Activated CD4-positive, alpha-beta T cell treated with anti-CD3 and anti-CD28 coated beads, Interleukin-2, Interleukin-4, amounts not matched to agents 100 ng/mL and 50 ng/mL, durations not matched to agents 16 hours and 8 hours (primary cell): ENCODE measurements at regions not wholly inside any gene's neighbourhood (a gene's known extent, or its start where the extent isn't known, plus 50 kb on each side); places are given as distances from the start of the nearest gene placed in this dataset.

ENCODE experiments used
- DNase-seq: peaks from one replicate; pipeline ENCODE4 v3.0.0-alpha.2; 2020; ENCODE audit warnings: low spot score

DNA sequence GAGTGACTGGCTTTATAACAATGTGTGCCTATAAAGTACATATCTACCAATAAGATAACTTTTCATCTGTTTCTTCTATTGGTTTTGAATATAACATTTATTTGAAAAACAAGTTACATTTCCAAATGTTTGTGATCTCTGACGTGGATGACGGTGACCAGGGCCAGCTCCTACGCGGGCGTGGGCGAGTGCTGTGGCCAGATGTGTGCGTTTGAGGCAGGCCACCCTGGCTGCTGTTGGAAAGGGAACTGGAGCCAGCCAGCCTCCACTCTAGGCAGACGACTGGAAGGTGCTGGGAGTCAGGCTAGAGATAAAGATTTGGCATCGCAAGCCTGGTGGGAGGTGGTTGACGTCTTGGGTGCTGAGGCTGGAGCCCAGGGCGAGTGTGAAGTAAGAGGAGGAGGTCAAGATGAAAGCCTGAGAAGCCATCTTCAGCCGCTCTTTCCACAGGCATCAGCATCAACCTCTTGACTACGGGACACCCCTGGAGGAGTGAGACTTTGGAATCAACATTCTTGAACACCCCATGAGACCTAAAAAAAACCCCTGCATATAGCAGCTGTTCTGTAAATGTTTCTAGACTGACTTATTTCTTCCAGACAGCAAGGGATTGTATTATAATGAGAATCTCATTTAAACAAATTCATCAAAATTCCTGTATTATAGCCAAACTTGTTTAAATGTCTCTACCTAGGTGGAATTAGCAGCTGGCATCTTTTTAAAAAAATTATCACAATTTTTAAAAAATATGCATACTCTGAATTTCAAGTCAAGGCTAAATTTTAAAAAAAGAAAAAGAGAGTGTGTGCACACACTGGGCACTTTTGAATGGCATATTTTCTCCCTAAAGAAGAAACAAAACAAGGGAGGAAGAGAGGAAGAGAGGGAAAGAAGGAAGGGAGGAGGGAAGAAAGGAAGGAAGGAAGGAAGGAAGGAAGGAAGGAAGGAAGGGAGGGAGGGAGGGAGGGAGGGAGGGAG lies 112.5 kb upstream of the SLC44A3 start:
- DNase-seq = no peak

- no peak for DNase-seq
These were observed 117.7 kb upstream of the SLC44A3 start for GRCh38 chr1:94702442-94702815.

DNA sequence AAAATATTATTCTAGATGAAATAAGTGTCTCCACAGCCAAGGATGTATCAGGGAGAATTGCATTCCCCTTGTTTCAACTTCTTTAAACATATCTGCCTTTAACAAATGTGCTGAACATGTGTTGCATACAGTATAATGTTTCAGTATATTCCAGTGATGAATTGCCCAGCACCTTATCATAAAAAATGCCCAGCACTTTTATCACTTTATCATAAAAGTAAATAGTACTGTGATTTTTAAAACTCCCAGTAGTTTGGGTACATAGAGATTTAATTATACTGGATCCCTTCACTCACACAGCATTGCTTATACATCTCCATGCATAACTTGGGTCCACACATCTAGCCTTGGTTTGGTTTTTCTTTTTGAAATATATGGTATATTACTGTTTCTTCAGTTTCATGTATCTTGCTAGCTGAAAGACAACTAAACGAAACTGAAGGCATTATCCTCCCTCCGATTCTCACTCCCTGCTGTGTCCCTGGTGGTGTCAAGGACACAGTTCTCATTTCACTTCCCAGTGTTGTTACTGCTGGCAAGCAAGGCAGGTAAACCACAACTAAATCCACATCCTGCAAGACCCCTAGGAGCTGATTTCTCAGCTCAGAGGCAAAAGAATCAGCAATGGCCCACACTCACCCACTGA lies 118.2 kb upstream of the SLC44A3 start:
- DNase-seq = no peak

DNA sequence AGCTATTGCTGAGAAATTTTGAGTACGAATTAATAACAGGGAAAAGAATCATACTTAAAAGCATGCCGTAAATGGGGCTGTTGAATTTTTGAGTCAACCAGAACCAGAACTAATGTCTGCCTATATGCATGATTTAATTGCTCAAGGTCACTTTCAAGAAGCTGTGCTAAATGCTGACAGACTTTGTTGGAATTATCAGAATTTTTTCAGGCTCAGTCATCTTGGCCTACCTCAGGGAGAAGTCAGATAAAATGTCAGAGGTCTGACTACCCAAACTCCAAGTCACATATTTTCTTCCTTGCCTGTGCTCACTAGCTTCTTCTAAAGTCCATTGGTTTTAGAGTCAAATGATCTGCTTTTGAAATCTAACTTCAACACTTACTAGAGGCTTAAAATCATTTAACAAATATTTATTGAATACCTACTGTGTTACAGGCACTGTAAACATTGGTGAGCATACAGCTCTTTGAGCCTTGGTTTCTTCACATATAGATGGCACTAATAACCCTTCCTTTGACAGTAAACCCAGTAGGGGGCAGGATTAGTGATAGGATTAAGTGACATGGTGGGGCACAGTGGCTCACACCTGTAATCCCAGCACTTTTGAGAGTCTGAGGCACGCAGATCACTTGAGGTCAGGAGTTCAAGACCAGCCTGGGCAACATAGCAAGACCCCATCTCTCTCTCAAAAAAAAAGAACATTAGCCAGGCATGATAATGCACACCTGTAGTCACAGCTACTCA lies 121.2 kb upstream of the SLC44A3 start:
- DNase-seq = no peak

GRCh38 chr1:94698356-94698755 lies 121.8 kb upstream of the SLC44A3 start:
- DNase-seq = no peak

DNA sequence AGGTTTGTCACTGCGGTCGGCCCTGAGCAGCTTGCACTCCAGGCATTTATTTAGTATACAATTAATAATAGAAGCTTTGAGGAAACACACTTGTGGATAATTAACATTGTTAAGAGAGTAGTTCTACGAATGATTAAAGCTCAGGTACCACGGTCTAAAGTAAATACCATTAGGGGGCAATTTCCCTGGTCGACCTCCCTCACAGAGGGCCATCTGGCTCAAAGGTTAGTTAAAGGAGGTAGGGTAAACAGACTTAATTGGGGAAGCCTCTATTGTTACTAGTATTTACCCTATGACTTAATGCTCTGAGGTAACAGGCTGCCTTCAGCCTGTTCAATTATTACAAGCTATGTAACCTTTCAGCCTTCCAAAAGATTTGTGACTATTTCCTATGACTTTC lies 122.3 kb upstream of the SLC44A3 start:
- no peak for DNase-seq

GRCh38 chr1:94694226-94694915 lies 125.8 kb upstream of the SLC44A3 start:
- DNase-seq = no peak

- DNase-seq = no peak
These were observed 126.7 kb upstream of the SLC44A3 start for GRCh38 chr1:94693435-94693834.

DNA sequence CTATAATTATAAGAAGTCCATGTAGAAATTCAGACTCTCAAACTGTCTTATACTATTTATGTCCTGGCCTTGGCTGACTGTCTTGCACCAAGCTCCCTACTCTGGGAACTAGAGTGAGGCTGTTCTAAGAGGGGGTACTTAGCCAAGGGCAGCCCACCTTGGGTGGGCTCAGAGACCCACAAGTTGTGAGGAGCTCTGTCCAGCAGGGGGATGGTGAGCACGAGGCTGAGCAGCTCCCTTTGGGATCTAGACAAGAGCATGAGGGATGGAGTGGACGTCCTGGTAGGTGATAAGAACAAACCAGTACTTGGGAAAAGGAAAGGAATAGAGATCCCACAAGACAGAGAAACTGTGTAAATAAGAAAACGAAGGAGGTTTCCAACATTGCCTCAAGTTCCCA lies 127.1 kb upstream of the SLC44A3 start:
- DNase-seq = no peak

DNA sequence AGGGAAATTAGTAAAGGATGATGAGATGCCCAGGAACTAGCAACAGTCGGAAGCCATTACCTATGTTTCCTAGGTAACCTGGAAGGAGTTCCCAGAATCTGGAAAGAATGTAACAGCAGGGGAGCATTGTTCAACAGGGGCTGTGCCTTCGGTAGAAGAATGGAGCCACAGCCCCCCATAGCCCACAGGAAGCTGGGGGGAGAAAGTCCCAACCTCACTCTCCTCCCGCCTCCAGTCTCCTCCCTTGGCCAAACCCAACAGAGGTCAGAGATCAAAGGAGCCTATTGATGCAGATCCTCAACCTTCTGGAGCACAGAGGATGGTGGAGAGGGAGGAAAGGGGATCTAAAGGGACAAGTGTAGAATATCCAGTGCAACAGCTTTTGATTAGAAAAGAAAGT lies 131.5 kb upstream of the SLC44A3 start:
- DNase-seq = no peak

DNA sequence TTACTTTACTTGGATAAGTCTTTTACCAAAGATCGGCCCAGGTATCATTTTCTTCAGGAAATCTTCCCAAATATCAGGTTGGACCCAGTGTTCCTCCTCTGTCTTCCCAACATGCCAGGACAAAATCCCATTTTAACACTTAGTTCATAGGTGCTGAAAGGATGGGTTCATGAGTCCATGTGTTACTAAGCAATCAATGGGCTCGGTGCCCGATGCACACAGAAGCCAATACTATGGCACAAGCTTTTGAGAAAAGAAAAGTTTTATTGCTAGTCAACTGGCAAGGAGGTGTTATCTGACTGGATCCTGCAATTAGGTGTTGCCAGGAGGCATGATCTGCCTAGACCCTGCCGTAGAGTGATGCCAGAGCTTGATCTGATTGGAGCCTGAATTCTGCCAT lies 133.3 kb upstream of the SLC44A3 start:
- no peak for DNase-seq

DNA sequence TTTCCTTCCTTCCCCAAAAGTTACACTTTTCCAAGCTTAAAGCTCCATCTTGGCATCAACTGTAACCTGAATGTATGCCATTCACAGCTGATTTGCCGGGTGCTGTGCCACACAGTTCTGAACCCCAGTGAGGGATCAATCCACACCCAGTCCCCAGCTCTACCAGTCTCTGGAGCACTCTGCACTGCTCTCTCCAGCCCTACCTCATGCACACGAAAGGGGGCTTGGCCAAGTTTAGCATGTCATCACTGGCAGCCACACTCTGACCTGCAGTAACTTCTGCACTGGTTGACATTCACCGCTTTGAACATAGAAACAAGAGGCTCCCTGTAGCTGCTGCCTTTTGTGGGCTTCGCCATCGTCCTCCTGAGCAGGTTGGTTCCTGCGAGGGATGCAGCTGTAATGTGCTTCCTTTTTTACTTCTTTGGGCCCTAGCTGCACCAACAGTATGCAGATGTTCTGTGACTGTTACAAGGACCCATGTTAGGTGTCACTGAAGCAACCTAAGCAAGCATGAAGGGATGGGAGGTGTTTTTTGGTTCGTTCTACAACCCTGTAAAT lies 135.4 kb upstream of the SLC44A3 start:
- DNase-seq = no peak

DNA sequence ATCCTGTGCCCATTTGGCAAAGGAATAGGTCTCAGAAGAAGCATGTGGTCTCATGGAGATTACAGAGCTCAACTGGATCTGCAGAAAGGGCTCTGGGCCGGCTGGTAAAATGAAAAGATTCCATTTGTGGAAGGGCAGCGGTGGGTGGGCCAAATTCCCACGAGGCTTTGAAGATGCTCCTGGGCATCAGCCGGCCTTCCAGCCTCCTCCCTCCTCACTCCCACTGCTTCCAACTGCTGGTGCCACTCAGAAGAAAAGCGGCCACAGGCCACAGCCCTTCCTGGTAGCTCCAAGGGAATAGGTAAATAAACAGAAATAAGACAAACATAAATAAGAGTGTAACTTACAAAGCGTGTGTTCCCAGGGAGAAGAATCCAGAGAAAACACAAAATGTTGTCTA lies 136.3 kb upstream of the SLC44A3 start:
- no peak for DNase-seq

DNA sequence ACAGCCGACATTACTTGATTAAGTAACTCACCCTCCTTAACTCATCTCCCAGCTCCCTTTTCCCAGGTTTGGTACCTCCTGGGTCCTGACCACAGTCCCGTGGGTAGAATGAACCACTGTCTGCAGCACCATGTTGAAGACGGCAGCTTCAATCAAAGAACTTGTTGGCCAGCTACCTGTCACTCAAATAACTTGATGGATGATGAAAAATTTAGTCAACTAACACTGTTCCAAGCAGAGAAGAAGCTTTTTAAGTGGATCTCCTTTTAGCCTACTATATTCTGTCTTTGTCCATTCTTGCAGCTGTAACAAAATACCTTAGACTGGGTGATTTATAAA lies 138.4 kb upstream of the F3 start:
- DNase-seq = no peak

GRCh38 chr1:94679332-94680038 lies 137.9 kb upstream of the F3 start:
- DNase-seq = no peak

DNA sequence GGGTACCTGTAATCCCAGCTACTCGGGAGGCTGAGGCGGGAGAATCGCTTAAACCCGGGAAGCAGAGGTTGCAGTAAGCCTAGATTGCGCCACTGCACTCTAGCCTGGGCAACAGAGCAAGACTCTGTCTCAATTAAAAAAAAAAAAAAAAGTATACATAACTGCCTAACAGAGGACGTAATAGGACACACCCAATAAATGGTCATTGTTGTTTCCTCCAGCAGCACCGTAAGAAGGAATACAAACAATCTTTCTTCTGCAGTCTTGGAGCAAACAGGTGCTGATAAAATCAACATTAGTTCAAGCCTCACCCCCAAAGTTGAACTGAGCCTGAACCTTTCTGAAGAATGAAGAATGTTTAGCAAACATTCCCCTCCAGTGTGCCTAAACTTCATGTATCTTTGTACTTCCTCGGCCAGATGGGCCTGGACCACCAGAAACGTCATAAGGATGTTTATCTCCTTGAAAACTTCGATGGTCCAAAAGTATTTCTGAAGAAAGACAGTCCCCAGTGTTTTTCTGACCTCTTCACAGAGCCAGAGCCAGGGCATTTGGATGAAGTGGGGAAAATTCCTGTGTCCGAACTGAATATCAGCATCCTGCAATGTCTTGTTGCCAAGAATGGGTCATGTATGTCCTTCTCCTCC lies 136.8 kb upstream of the F3 start:
- DNase-seq = no peak

- DNase-seq = no peak
These were observed 136.2 kb upstream of the F3 start for GRCh38 chr1:94677714-94678113.

DNA sequence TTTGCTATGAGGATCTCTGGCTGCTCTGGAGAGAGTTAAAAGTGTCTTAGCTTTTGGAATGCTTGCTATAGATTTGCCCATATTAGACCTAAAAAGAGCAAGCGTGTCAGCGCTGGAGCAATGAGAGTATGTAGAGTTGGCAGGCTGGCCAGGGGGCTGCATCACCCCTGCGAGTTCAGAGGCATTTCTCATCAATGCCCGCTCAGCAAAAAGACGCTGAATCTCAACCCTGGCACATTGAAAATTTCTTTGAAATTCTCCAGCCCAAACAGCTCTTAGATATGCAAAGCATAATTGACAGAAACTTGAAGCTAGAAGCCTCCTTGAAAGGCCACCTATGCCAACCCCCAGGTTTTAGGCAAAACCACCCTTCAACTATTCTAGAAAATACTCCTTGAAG lies 135.5 kb upstream of the F3 start:
- DNase-seq = no peak

DNA sequence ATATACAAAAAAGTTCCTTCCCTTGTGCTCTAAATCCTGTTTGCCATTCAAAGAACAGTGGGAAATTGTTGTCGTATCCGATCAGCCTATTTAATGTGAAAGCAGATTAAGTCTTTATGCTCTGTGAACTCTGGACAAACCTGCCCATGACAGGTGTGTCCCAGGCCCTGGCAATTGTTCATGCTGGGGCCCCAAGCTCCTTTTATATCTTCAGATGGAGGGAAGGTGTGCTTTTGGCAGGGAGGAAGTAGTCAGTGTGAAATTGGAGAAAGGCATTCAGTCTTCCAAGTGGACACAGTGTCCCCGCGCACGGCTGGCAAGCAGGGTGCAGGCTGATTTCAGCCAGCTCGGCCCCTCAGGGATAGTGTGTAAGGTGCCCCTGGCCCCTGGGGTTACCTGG lies 135.1 kb upstream of the F3 start:
- no peak for DNase-seq

GRCh38 chr1:94675373-94675772 lies 133.8 kb upstream of the F3 start:
- DNase-seq = no peak

- no peak for DNase-seq
These were observed 133.3 kb upstream of the F3 start for GRCh38 chr1:94674876-94675275.
